Astrocyte of the spinal cord (primary cell): ENCODE measurements at regions not wholly inside any gene's neighbourhood (a gene's known extent, or its start where the extent isn't known, plus 50 kb on each side); places are given as distances from the start of the nearest gene placed in this dataset.

ENCODE experiments used
- DNase-seq: peaks from one replicate; pipeline ENCODE4 v3.0.0; 2011; ENCODE audit warnings: low read depth, low spot score
- H3K4me3 ChIP-seq: 2 replicates; pipeline ENCODE4 v1.5.1; 2011; ENCODE audit warnings: low read depth, mild to moderate bottlenecking, low read length, moderate library complexity
- CTCF ChIP-seq: IDR thresholded peaks from 2 replicates; pipeline ENCODE4 v1.5.1; 2012; ENCODE audit warnings: low read depth, mild to moderate bottlenecking, low read length, inconsistent platforms
- in situ Hi-C: cut with HindIII; loops from 2 replicates; pipeline ENCODE4 v1.10.0; 2017; ENCODE audit warnings: low sequenced_read_pairs

DNA sequence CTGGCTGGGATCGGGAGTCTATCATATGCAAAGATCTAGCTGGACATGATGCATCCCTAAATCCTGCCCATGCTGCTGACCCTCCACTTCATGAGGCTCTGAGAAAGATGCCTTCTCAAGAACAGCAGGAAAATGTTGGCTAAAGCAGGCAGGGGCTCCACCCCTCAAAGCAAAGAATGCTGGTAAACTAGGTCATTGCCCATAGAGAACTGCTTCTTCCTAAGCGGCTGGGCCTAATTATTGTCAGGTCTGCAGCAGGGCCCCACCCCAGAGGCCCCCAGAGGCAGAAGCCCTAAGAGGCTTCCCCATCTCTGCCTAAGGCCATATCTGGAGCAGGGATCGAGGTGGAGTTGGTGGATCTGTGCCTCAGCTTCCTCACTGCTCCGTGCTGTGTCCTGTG is 447.4 kb upstream of the PROK2 start:
- no peak overlapping the region for H3K4me3 ChIP-seq
- in situ Hi-C loops = no loop called here
- no peak for DNase-seq
- TF ChIP-seq CTCF = no peak

- H3K4me3 ChIP-seq = no peak overlapping the region
- TF ChIP-seq CTCF = no peak
- in situ Hi-C loops = no loop called here
- DNase-seq = no peak
Observed at GRCh38 chr3:72231439-72232196, 446.7 kb upstream of the PROK2 start.

- in situ Hi-C loops = no loop called here
- no peak overlapping the region for H3K4me3 ChIP-seq
- TF ChIP-seq CTCF = no peak
- no peak for DNase-seq
Observed at GRCh38 chr3:72230774-72231379, 445.9 kb upstream of the PROK2 start.

DNA sequence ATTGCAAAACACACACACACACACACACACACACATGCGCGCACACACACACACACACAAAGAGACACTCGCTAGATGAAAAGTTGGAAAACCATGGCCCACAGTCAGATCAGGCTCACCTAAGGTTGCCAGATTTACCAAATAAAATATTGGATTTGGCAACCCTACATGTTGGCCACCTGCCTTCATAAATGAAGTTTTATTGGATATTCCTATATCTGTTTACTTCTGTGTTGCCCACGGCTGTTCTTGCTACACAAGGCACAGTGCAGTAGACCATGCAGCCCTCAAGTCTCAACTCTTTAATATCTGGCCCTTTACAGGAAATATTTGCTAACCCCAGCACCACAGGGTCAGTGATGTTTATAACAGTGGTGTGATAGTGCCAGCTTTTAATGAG is 445.0 kb upstream of the PROK2 start:
- DNase-seq = no peak
- in situ Hi-C loops = no loop called here

GRCh38 chr3:72227486-72228070 is 442.6 kb upstream of the PROK2 start:
- no peak for TF ChIP-seq CTCF
- no peak for DNase-seq
- no peak overlapping the region for H3K4me3 ChIP-seq
- in situ Hi-C loops = no loop called here

More for the DNA sequence above, 445.0 kb upstream of the PROK2 start:
- TF ChIP-seq CTCF = no peak
- no peak overlapping the region for H3K4me3 ChIP-seq

- DNase-seq = peak; percentile 9
- no peak overlapping the region for H3K4me3 ChIP-seq
- no peak for TF ChIP-seq CTCF
- in situ Hi-C loops = no loop called here
Observed at GRCh38 chr3:72224804-72225509, 440.0 kb upstream of the PROK2 start.
